Liver (tissue), 8 donors: ENCODE measurements at regions not wholly inside any gene's neighbourhood (a gene's known extent, or its start where the extent isn't known, plus 50 kb on each side); places are given as distances from the start of the nearest gene placed in this dataset.

Experiments
- DNase-seq: peaks from one replicate; pipeline ENCODE4 v3.0.0-alpha.2; 2017; ENCODE audit warnings: low spot score
- H3K27ac ChIP-seq, 2 donors: one replicate each; pipeline ENCODE4 v1.7.0; 2013; ENCODE audit warnings: inconsistent platforms in 2 of 2, low read length in 2 of 2, control low read depth in 1 of 2, low read depth in 1 of 2, mild to moderate bottlenecking in 1 of 2
- H3K27me3 ChIP-seq, 4 donors: one replicate each; pipeline versions ENCODE4 v1.6.1 to v1.7.0; 2013; ENCODE audit warnings: low read length in 3 of 4, inconsistent platforms in 1 of 4, mild to moderate bottlenecking in 1 of 4, moderate library complexity in 1 of 4; ENCODE audit not compliant: control insufficient read depth in 4 of 4, insufficient read depth in 4 of 4
- H3K36me3 ChIP-seq, 4 donors: one replicate each; pipeline versions ENCODE4 v1.6.1 to v1.7.0; 2013; ENCODE audit warnings: low read length in 3 of 4, mild to moderate bottlenecking in 3 of 4, low read depth in 1 of 4, moderate library complexity in 1 of 4; ENCODE audit not compliant: control insufficient read depth in 4 of 4, insufficient read depth in 3 of 4
- H3K4me1 ChIP-seq, 4 donors: one replicate each; pipeline versions ENCODE4 v1.6.1 to v1.7.0; 2013; ENCODE audit warnings: low read length in 3 of 4, mild to moderate bottlenecking in 3 of 4, moderate library complexity in 1 of 4; ENCODE audit not compliant: control insufficient read depth in 4 of 4, insufficient read depth in 4 of 4
- H3K4me3 ChIP-seq, 3 donors: one replicate each; pipeline versions ENCODE4 v1.6.1 to v1.7.0; 2013; ENCODE audit warnings: low read length in 3 of 3, control low read depth in 1 of 3, low read depth in 1 of 3, mild to moderate bottlenecking in 1 of 3
- H3K9ac ChIP-seq, 2 donors: one replicate each; pipeline ENCODE4 v1.7.0; 2013; ENCODE audit warnings: low read length in 2 of 2, mild to moderate bottlenecking in 2 of 2, moderate library complexity in 2 of 2, control low read depth in 1 of 2, low read depth in 1 of 2
- H3K9me3 ChIP-seq, 4 donors: one replicate each; pipeline versions ENCODE4 v1.6.1 to v1.7.0; 2013; ENCODE audit warnings: low read length in 3 of 4; ENCODE audit not compliant: control insufficient read depth in 4 of 4
- ATF3 ChIP-seq: IDR thresholded peaks from 2 replicates; pipeline ENCODE4 v1.6.1; 2016; ENCODE audit warnings: antibody characterized with exemption
- EGR1 ChIP-seq, 2 donors: IDR thresholded peaks; 2 replicates each; pipeline ENCODE4 v1.6.1; 2016 to 2018; ENCODE audit warnings: antibody characterized with exemption in 2 of 2, low read depth in 2 of 2
- FOXA1 ChIP-seq: IDR thresholded peaks from 2 replicates; pipeline ENCODE4 v1.6.1; 2016; ENCODE audit warnings: antibody characterized with exemption
- FOXA2 ChIP-seq: IDR thresholded peaks from 2 replicates; pipeline ENCODE4 v1.6.1; 2016; ENCODE audit warnings: antibody characterized with exemption
- HNF4A ChIP-seq, 2 donors: conservative IDR thresholded peaks; 2 replicates each; pipeline ENCODE4 v1.6.1; 2016; ENCODE audit warnings: antibody characterized with exemption in 2 of 2, mild to moderate bottlenecking in 2 of 2
- HNF4G ChIP-seq: IDR thresholded peaks from 2 replicates; pipeline ENCODE4 v1.6.1; 2016; ENCODE audit warnings: antibody characterized with exemption
- JUND ChIP-seq, 2 donors: IDR thresholded peaks; 2 replicates each; pipeline ENCODE4 v1.6.1; 2016; ENCODE audit warnings: antibody characterized with exemption in 2 of 2
- MAX ChIP-seq: IDR thresholded peaks from 2 replicates; pipeline ENCODE4 v1.6.1; 2016; ENCODE audit warnings: antibody characterized with exemption
- RAD21 ChIP-seq, 2 donors: IDR thresholded peaks; 2 replicates each; pipeline ENCODE4 v1.6.1; 2016; ENCODE audit warnings: antibody characterized with exemption in 2 of 2, mild to moderate bottlenecking in 2 of 2
- RXRA ChIP-seq, 2 donors: IDR thresholded peaks; 2 replicates each; pipeline ENCODE4 v1.6.1; 2017 to 2018; ENCODE audit warnings: antibody characterized with exemption in 2 of 2, mild to moderate bottlenecking in 1 of 2
- SP1 ChIP-seq: IDR thresholded peaks from 2 replicates; pipeline ENCODE4 v1.6.1; 2018; ENCODE audit warnings: antibody characterized with exemption, mild to moderate bottlenecking
- TAF1 ChIP-seq: conservative IDR thresholded peaks from 2 replicates; pipeline ENCODE4 v1.6.1; 2016; ENCODE audit warnings: antibody characterized with exemption, mild to moderate bottlenecking
- YY1 ChIP-seq: IDR thresholded peaks from 2 replicates; pipeline ENCODE4 v1.6.1; 2016; ENCODE audit warnings: antibody characterized with exemption, mild to moderate bottlenecking
- WGBS: extraction: QIAGEN DNeasy Blood & Tissue Kit; methylation state at CpG from one replicate; pipeline ENCODE4 v1.1.7; 2013; 5-methylcytosine and 5-hydroxymethylcytosine counted together
- TF ChIP-seq, protein P1 (sequence below): IDR thresholded peaks from 2 replicates; pipeline ENCODE4 v1.6.1; 2016; ENCODE audit warnings: antibody characterized with exemption
- TF ChIP-seq, protein P2 (sequence below): IDR thresholded peaks from 2 replicates; pipeline ENCODE4 v1.6.1; 2016; ENCODE audit warnings: antibody characterized with exemption, mild to moderate bottlenecking
- TF ChIP-seq, protein P3 (sequence below): fragments of 150-350 bp; IDR thresholded peaks from 2 replicates; pipeline ENCODE4 v1.5.1; 2017; ENCODE audit warnings: improper control_type of control experiment, low read depth, low read length; ENCODE audit not compliant: missing input control
- donor health status: healthy.
- donor health status: healthy.
- donor health status: healthy.
- donor health status: healthy.
- donor health status: healthy.

GRCh38 chr3:22121068-22121701 lies 370.2 kb upstream of the ZNF385D start:
- Histone ChIP-seq H3K36me3 (no peaks in the 10 kb centered on the region), H3K4me3 (peak overlapping the region; percentile 37 to 53 (median 49)), H3K9me3 (no peaks in the 10 kb centered on the region), H3K9ac (no peak overlapping the region), H3K27ac (peak overlapping the region in 1 of 2 donors; percentile 41), H3K27me3 (no peaks in the 10 kb centered on the region), H3K4me1 (peaks cover 0 to 22% (median 16%) of the 10 kb centered on the region in 4 donors)
- no peak for DNase-seq
- no peak for TF ChIP-seq ATF3
- peak; percentile 79 for TF ChIP-seq SP1
- peak; percentile 67 for TF ChIP-seq TAF1
- no peak for TF ChIP-seq HNF4G
- TF ChIP-seq HNF4A (conservative IDR thresholded peaks at IDR 0.05) = peak; percentile 61 to 65
- TF ChIP-seq RXRA (IDR thresholded peaks at IDR 0.05) = peak; percentile 36 to 59
- peak; percentile 24 to 42 for TF ChIP-seq JUND (IDR thresholded peaks at IDR 0.05)
- TF ChIP-seq, protein P1, sequence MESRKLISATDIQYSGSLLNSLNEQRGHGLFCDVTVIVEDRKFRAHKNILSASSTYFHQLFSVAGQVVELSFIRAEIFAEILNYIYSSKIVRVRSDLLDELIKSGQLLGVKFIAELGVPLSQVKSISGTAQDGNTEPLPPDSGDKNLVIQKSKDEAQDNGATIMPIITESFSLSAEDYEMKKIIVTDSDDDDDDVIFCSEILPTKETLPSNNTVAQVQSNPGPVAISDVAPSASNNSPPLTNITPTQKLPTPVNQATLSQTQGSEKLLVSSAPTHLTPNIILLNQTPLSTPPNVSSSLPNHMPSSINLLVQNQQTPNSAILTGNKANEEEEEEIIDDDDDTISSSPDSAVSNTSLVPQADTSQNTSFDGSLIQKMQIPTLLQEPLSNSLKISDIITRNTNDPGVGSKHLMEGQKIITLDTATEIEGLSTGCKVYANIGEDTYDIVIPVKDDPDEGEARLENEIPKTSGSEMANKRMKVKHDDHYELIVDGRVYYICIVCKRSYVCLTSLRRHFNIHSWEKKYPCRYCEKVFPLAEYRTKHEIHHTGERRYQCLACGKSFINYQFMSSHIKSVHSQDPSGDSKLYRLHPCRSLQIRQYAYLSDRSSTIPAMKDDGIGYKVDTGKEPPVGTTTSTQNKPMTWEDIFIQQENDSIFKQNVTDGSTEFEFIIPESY = no peak
- TF ChIP-seq FOXA2 = peak; percentile 7
- TF ChIP-seq, protein P2, sequence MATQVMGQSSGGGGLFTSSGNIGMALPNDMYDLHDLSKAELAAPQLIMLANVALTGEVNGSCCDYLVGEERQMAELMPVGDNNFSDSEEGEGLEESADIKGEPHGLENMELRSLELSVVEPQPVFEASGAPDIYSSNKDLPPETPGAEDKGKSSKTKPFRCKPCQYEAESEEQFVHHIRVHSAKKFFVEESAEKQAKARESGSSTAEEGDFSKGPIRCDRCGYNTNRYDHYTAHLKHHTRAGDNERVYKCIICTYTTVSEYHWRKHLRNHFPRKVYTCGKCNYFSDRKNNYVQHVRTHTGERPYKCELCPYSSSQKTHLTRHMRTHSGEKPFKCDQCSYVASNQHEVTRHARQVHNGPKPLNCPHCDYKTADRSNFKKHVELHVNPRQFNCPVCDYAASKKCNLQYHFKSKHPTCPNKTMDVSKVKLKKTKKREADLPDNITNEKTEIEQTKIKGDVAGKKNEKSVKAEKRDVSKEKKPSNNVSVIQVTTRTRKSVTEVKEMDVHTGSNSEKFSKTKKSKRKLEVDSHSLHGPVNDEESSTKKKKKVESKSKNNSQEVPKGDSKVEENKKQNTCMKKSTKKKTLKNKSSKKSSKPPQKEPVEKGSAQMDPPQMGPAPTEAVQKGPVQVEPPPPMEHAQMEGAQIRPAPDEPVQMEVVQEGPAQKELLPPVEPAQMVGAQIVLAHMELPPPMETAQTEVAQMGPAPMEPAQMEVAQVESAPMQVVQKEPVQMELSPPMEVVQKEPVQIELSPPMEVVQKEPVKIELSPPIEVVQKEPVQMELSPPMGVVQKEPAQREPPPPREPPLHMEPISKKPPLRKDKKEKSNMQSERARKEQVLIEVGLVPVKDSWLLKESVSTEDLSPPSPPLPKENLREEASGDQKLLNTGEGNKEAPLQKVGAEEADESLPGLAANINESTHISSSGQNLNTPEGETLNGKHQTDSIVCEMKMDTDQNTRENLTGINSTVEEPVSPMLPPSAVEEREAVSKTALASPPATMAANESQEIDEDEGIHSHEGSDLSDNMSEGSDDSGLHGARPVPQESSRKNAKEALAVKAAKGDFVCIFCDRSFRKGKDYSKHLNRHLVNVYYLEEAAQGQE = peak; percentile 46
- TF ChIP-seq YY1 = peak; percentile 92
- no peak for TF ChIP-seq EGR1 (IDR thresholded peaks at IDR 0.05; ENCODE audit: low read depth in 2 of 2)
- TF ChIP-seq RAD21 (IDR thresholded peaks at IDR 0.05) = peak; percentile 32 to 63
- TF ChIP-seq, protein P3, sequence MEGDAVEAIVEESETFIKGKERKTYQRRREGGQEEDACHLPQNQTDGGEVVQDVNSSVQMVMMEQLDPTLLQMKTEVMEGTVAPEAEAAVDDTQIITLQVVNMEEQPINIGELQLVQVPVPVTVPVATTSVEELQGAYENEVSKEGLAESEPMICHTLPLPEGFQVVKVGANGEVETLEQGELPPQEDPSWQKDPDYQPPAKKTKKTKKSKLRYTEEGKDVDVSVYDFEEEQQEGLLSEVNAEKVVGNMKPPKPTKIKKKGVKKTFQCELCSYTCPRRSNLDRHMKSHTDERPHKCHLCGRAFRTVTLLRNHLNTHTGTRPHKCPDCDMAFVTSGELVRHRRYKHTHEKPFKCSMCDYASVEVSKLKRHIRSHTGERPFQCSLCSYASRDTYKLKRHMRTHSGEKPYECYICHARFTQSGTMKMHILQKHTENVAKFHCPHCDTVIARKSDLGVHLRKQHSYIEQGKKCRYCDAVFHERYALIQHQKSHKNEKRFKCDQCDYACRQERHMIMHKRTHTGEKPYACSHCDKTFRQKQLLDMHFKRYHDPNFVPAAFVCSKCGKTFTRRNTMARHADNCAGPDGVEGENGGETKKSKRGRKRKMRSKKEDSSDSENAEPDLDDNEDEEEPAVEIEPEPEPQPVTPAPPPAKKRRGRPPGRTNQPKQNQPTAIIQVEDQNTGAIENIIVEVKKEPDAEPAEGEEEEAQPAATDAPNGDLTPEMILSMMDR = no peak
- TF ChIP-seq MAX = peak; percentile 21
- 26% methylated on average over 5 of the region's 5 CpGs for whole genome bisulfite sequencing

DNA sequence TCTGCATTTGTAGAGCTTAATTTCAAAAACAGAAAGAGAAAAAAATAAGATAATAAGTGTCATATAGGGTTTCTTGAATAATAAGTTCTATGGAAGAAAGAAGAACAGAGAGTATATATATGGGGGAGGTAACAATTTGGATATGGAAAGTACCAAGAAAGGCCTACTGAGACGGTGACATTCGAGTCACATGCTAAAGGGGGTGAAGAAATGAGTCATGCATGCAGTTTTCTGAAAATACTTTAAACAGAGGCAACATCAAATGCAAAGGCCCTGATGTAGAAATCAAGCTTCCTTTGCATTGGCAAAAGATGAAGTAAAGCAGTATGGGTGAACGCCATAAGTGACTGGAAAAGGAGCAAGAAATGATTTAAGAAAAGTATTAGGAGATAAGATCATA lies 371.6 kb upstream of the ZNF385D start:
- TF ChIP-seq FOXA1 = no peak
- TF ChIP-seq SP1 = no peak
- H3K4me1 ChIP-seq = peaks cover 0 to 22% (median 16%) of the 10 kb centered on the region in 4 donors
- no peak overlapping the region for H3K27ac ChIP-seq
- H3K4me3 ChIP-seq = no peak overlapping the region
- WGBS = 83% methylated on average over 3 of the region's 3 CpGs
- no peaks in the 10 kb centered on the region for H3K27me3 ChIP-seq
- H3K9me3 ChIP-seq = no peaks in the 10 kb centered on the region
- no peak overlapping the region for H3K9ac ChIP-seq
- no peak for DNase-seq
- H3K36me3 ChIP-seq = no peaks in the 10 kb centered on the region
